Coronary artery (tissue), 2 donors: ENCODE measurements at regions not wholly inside any gene's neighbourhood (a gene's known extent, or its start where the extent isn't known, plus 50 kb on each side); places are given as distances from the start of the nearest gene placed in this dataset.
A peak's percentile ranks its signal among the peaks of the same experiment; 100 is the strongest.
"Not testable (repeated sequence)": the region's sequence is repeated elsewhere in the genome, so short reads cannot be mapped to it uniquely, and the experiment has no call there.

Experiments
- DNase-seq: peaks from one replicate; pipeline ENCODE4 v3.0.0-alpha.2; 2017; ENCODE audit warnings: low spot score
- H3K27ac ChIP-seq, 2 donors: fragments of 200-600 bp; sonication (generic); one replicate each; pipeline ENCODE4 v1.5.1; 2016 to 2019
- H3K4me3 ChIP-seq: fragments of 200-600 bp; sonication (generic); 2 replicates; pipeline ENCODE4 v1.5.1; 2016; ENCODE audit warnings: mild to moderate bottlenecking, moderate library complexity
- TF ChIP-seq, protein P1 (sequence below): fragments of 200-600 bp; sonication (generic); IDR thresholded peaks from one replicate; pipeline ENCODE4 v1.5.1; 2019; ENCODE audit warnings: antibody characterized with exemption

GRCh38 chr6:28816909-28817807, 106.6 kb downstream of the TRIM27 start:
- DNase-seq: no peak
- TF ChIP-seq, protein P1, sequence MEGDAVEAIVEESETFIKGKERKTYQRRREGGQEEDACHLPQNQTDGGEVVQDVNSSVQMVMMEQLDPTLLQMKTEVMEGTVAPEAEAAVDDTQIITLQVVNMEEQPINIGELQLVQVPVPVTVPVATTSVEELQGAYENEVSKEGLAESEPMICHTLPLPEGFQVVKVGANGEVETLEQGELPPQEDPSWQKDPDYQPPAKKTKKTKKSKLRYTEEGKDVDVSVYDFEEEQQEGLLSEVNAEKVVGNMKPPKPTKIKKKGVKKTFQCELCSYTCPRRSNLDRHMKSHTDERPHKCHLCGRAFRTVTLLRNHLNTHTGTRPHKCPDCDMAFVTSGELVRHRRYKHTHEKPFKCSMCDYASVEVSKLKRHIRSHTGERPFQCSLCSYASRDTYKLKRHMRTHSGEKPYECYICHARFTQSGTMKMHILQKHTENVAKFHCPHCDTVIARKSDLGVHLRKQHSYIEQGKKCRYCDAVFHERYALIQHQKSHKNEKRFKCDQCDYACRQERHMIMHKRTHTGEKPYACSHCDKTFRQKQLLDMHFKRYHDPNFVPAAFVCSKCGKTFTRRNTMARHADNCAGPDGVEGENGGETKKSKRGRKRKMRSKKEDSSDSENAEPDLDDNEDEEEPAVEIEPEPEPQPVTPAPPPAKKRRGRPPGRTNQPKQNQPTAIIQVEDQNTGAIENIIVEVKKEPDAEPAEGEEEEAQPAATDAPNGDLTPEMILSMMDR: no peak
- no peak overlapping the region for H3K4me3 ChIP-seq
- H3K27ac ChIP-seq: no peak overlapping the region

DNA sequence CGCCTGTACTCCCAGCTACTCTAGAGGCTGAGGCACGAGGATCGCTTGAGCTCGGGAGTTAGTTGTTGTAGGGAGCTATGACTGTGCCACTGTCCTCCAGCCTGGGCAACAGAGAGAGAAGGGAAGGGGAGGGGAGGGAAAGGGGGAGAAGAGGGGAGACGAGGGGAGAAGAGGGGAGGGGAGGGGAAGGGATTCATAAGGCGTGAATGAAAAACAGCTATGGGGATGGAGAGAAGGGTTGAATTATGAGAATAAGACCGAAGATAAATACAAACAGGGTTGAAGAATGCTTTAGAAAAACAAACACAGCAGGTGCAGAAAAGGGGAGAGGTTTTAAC, 106.0 kb downstream of the TRIM27 start:
- Histone ChIP-seq H3K4me3 (no peak overlapping the region), H3K27ac (no peak overlapping the region)
- DNase-seq: no peak
- TF ChIP-seq, protein P1: no peak

GRCh38 chr6:28824793-28825731, 98.7 kb downstream of the TRIM27 start:
- no peak for DNase-seq
- Histone ChIP-seq H3K27ac (no peak overlapping the region), H3K4me3 (no peak overlapping the region)
- TF ChIP-seq, protein P1: no peak

GRCh38 chr6:28825732-28826293, 98.0 kb downstream of the TRIM27 start:
- Histone ChIP-seq H3K27ac (no peak overlapping the region), H3K4me3 (no peak overlapping the region)
- TF ChIP-seq, protein P1: no peak
- no peak for DNase-seq

DNA sequence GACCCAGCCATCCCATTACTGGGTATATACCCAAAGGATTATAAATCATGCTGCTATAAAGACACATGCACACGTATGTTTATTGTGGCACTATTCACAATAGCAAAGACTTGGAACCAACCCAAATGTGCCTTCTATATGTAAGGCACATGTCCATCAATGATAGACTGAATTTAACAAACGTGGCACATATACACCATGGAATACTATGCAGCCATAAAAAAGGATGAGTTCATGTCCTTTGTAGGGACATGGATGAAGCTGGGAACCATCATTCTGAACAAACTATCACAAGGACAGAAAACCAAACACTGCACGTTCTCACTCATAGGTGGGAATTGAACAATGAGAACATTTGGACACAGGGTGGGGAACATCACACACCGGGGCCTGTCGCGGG, 92.1 kb downstream of the TRIM27 start:
- not testable (repeated sequence) for H3K4me3 ChIP-seq, DNase-seq, H3K27ac ChIP-seq

DNA sequence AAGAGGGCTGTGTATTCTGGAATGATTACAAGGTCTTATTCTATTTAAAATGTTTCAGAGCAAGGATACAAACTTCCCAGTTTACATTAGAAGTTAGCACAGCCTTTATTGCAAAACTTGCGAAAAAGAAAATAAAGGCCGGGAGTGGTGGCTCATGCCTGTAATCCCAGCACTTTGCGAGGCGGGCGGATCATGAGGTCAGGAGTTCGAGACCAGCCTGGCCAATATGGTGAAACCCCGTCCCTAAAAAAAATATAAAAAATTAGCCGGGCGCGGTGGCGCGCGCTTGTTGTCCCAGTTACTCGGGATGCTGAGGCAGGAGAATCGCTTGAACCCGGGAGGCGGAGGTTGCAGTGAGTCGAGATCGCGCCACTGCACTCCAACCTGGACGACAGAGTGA, 87.1 kb downstream of the TRIM27 start:
- H3K4me3 ChIP-seq, DNase-seq, H3K27ac ChIP-seq: not testable (repeated sequence)

- H3K4me3 ChIP-seq: peak overlapping the region; percentile 77
- TF ChIP-seq, protein P1: no peak
- no peak for DNase-seq
- peak overlapping the region; percentile 54 to 76 for H3K27ac ChIP-seq
These were observed 85.5 kb downstream of the TRIM27 start for GRCh38 chr6:28838289-28838633.
